HG02798 (cell line): ENCODE measurements at regions not wholly inside any gene's neighbourhood (a gene's known extent, or its start where the extent isn't known, plus 50 kb on each side); places are given as distances from the start of the nearest gene placed in this dataset.
"Not testable (repeated sequence)": the region's sequence is repeated elsewhere in the genome, so short reads cannot be mapped to it uniquely, and the experiment has no call there.

Experiments
- ATAC-seq: cut with Tn5 transposase; IDR thresholded peaks from one replicate; pipeline ENCODE4 v1.9.1; 2021; ENCODE audit warnings: mild to moderate bottlenecking; ENCODE audit not compliant: unreplicated experiment, poor library complexity

- ATAC-seq, result no peak
These were observed 218.8 kb upstream of the APCDD1 start for GRCh38 chr18:10235661-10235952.

- no peak for ATAC-seq
These were observed 215.3 kb upstream of the APCDD1 start for GRCh38 chr18:10239103-10239502.

- ATAC-seq, result no peak
These were observed 214.3 kb upstream of the APCDD1 start for GRCh38 chr18:10239991-10240634.

- ATAC-seq, result no peak
These were observed 213.5 kb upstream of the APCDD1 start for GRCh38 chr18:10240973-10241372.

GRCh38 chr18:10241579-10241978, 212.9 kb upstream of the APCDD1 start:
- no peak for ATAC-seq

- no peak for ATAC-seq
These were observed 211.3 kb upstream of the APCDD1 start for GRCh38 chr18:10242936-10243680.

- no peak for ATAC-seq
These were observed 210.1 kb upstream of the APCDD1 start for GRCh38 chr18:10244341-10244740.

GRCh38 chr18:10245031-10245845, 209.2 kb upstream of the APCDD1 start:
- no peak for ATAC-seq

GRCh38 chr18:10245846-10246175, 208.6 kb upstream of the APCDD1 start:
- ATAC-seq, result no peak

GRCh38 chr18:10247021-10247741, 207.3 kb upstream of the APCDD1 start:
- no peak for ATAC-seq

- no peak for ATAC-seq
These were observed 206.7 kb upstream of the APCDD1 start for GRCh38 chr18:10247742-10248082.

- ATAC-seq, result no peak
These were observed 205.7 kb upstream of the APCDD1 start for GRCh38 chr18:10248738-10249137.

- no peak for ATAC-seq
These were observed 205.2 kb upstream of the APCDD1 start for GRCh38 chr18:10249270-10249669.

GRCh38 chr18:10249801-10250200, 204.6 kb upstream of the APCDD1 start:
- no peak for ATAC-seq

- no peak for ATAC-seq
These were observed 201.9 kb upstream of the APCDD1 start for GRCh38 chr18:10252494-10252893.

- ATAC-seq, result no peak
These were observed 201.3 kb upstream of the APCDD1 start for GRCh38 chr18:10252952-10253705.

- ATAC-seq, result not testable (repeated sequence)
These were observed 198.2 kb upstream of the APCDD1 start for GRCh38 chr18:10256276-10256675.

- no peak for ATAC-seq
These were observed 195.5 kb upstream of the APCDD1 start for GRCh38 chr18:10258836-10259474.

- ATAC-seq, result no peak
These were observed 194.5 kb upstream of the APCDD1 start for GRCh38 chr18:10259901-10260300.
